Astrocyte (in vitro differentiated cells and primary cell): ENCODE measurements at regions not wholly inside any gene's neighbourhood (a gene's known extent, or its start where the extent isn't known, plus 50 kb on each side); places are given as distances from the start of the nearest gene placed in this dataset.

Source experiments
- EZH2 ChIP-seq: IDR thresholded peaks from 2 replicates; pipeline ENCODE4 v1.6.1; 2012; ENCODE audit warnings: mild to moderate bottlenecking, low read length, inconsistent platforms; ENCODE audit not compliant: insufficient read depth
- TF ChIP-seq, protein P1 (sequence below): IDR thresholded peaks from 2 replicates; pipeline ENCODE4 v1.5.1; 2011; ENCODE audit warnings: low read depth, mild to moderate bottlenecking, inconsistent platforms, low read length, moderate library complexity; ENCODE audit not compliant: insufficient read depth

DNA sequence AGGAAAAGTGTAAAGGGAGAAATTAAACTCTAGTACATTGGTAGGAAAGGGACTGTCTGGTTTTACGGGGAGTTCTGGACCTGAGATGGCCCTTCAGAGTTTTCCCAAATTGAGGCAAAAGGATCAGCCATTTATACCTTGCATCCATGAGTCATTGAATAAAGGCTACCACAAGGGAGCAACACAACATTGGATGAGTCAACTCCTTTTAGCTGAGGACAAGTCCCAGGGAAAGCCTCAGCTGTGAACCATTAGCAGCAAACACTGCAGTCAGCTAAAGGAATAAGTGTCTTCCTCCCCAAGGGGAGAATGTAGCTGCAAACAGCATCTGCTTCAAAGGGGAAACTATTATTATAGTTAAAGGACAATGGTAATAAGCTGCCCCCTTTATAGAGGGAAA is 468.7 kb upstream of the ID4 start:
- no peak for TF ChIP-seq EZH2
- TF ChIP-seq, protein P1, sequence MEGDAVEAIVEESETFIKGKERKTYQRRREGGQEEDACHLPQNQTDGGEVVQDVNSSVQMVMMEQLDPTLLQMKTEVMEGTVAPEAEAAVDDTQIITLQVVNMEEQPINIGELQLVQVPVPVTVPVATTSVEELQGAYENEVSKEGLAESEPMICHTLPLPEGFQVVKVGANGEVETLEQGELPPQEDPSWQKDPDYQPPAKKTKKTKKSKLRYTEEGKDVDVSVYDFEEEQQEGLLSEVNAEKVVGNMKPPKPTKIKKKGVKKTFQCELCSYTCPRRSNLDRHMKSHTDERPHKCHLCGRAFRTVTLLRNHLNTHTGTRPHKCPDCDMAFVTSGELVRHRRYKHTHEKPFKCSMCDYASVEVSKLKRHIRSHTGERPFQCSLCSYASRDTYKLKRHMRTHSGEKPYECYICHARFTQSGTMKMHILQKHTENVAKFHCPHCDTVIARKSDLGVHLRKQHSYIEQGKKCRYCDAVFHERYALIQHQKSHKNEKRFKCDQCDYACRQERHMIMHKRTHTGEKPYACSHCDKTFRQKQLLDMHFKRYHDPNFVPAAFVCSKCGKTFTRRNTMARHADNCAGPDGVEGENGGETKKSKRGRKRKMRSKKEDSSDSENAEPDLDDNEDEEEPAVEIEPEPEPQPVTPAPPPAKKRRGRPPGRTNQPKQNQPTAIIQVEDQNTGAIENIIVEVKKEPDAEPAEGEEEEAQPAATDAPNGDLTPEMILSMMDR: no peak
